B cell (primary cell): ENCODE measurements at regions not wholly inside any gene's neighbourhood (a gene's known extent, or its start where the extent isn't known, plus 50 kb on each side); places are given as distances from the start of the nearest gene placed in this dataset.
"Not testable (repeated sequence)": the region's sequence is repeated elsewhere in the genome, so short reads cannot be mapped to it uniquely, and the experiment has no call there.

Experiments used
- ATAC-seq: fragments of 200-7000 bp; cut with Tn5 transposase; one replicate; pipeline ENCODE4 v1.10.0; 2021; ENCODE audit warnings: low read depth, mild to moderate bottlenecking, moderate number of reproducible peaks, moderate library complexity
- CTCF ChIA-PET: fragments of 350-600 bp; sonication (Branson Sonifier 250); formaldehyde crosslinking; loops from one replicate; lab custom pipeline; 2021; ENCODE audit warnings: antibody characterized with exemption, inconsistent platforms; lab: Charles Lee
- POLR2A ChIA-PET: fragments of 350-600 bp; sonication (Branson Sonifier 250); formaldehyde crosslinking; loops from one replicate; lab custom pipeline; 2021; ENCODE audit warnings: antibody characterized with exemption; lab: Charles Lee
- DNase-seq: peaks from one replicate; pipeline ENCODE4 v3.0.0; 2013
- H2AFZ ChIP-seq: 2 replicates; pipeline ENCODE4 v1.6.1; 2012; ENCODE audit warnings: mild to moderate bottlenecking, low read depth, low read length; ENCODE audit not compliant: insufficient read depth, poor library complexity, severe bottlenecking
- H3K27ac ChIP-seq, 2 donors: 1 replicate in 1 of 2; 2 replicates in 1 of 2; pipeline ENCODE4 v1.5.1; 2012 to 2013; ENCODE audit warnings: low read length in 2 of 2, mild to moderate bottlenecking in 2 of 2, moderate library complexity in 1 of 2
- H3K27me3 ChIP-seq, 4 experiments: fragments of 200-600 bp in 1 of 4; sonication (generic) in 1 of 4; replicated peaks in 1 of 4; 1 replicate in 2 of 4; 2 replicates in 2 of 4; pipeline versions ENCODE4 v1.6.1 to v1.7.0; 2013 to 2016; ENCODE audit warnings: low read length in 3 of 4, mild to moderate bottlenecking in 2 of 4, mixed read lengths in 1 of 4, moderate library complexity in 1 of 4; ENCODE audit not compliant: insufficient read depth in 4 of 4, control insufficient read depth in 3 of 4; ENCODE audit errors: control extremely low read depth in 1 of 4
- H3K36me3 ChIP-seq, 2 experiments: replicated peaks in 1 of 2; 1 replicate in 1 of 2; 2 replicates in 1 of 2; pipeline versions ENCODE4 v1.6.1 to v1.7.1; 2013; ENCODE audit warnings: low read length in 1 of 2; ENCODE audit not compliant: insufficient read depth in 2 of 2, control insufficient read depth in 1 of 2; ENCODE audit errors: control extremely low read depth in 1 of 2, extremely low read depth in 1 of 2
- H3K4me1 ChIP-seq, 2 donors: fragments of 200-600 bp in 1 of 2; sonication (generic) in 1 of 2; 1 replicate in 1 of 2; 2 replicates in 1 of 2; pipeline versions ENCODE4 v1.5.1 to v1.6.1; 2013 to 2017; ENCODE audit warnings: low read length in 2 of 2; ENCODE audit not compliant: control insufficient read depth in 2 of 2, insufficient read depth in 2 of 2
- H3K4me2 ChIP-seq: replicated peaks from 2 replicates; pipeline ENCODE3; 2012; ENCODE audit warnings: mild to moderate bottlenecking, low read depth, low read length; ENCODE audit not compliant: poor library complexity, severe bottlenecking
- H3K4me3 ChIP-seq, 5 experiments: fragments of 200-600 bp in 1 of 5; sonication (generic) in 1 of 5; 1 replicate in 3 of 5; 2 replicates in 2 of 5; pipeline versions ENCODE4 v1.5.1 to v1.7.0; 2011 to 2016; ENCODE audit warnings: low read length in 4 of 5, mild to moderate bottlenecking in 4 of 5, low read depth in 2 of 5, control low read depth in 1 of 5, moderate library complexity in 1 of 5; ENCODE audit not compliant: insufficient read depth in 1 of 5; ENCODE audit errors: control extremely low read depth in 1 of 5, extremely low read depth in 1 of 5
- H3K79me2 ChIP-seq: fragments of 200-600 bp; sonication (generic); one replicate; pipeline ENCODE4 v1.6.0; 2016; ENCODE audit warnings: low read length; ENCODE audit not compliant: control insufficient read depth, insufficient read depth
- H3K9ac ChIP-seq: fragments of 200-600 bp; sonication (generic); 2 replicates; pipeline ENCODE4 v1.6.1; 2017; ENCODE audit warnings: mild to moderate bottlenecking, low read length, moderate library complexity
- H3K9me3 ChIP-seq, 3 donors: one replicate each; pipeline versions ENCODE4 v1.6.1 to v1.7.1; 2013; ENCODE audit warnings: low read length in 2 of 3; ENCODE audit not compliant: control insufficient read depth in 2 of 3, insufficient read depth in 1 of 3; ENCODE audit errors: control extremely low read depth in 1 of 3
- H4K20me1 ChIP-seq: 2 replicates; pipeline ENCODE4 v1.6.0; 2012; ENCODE audit warnings: mild to moderate bottlenecking, low read length; ENCODE audit not compliant: insufficient read depth, control insufficient read depth, poor library complexity, severe bottlenecking
- H3K27ac Mint-ChIP-seq: one replicate; pipeline ENCODE4 v1.8.0; 2021; ENCODE audit warnings: mixed read lengths
- H3K27me3 Mint-ChIP-seq: one replicate; pipeline ENCODE4 v1.8.0; 2021; ENCODE audit warnings: mixed read lengths
- H3K4me1 Mint-ChIP-seq: one replicate; pipeline ENCODE4 v1.8.0; 2021; ENCODE audit warnings: mixed read lengths
- H3K4me3 Mint-ChIP-seq: one replicate; pipeline ENCODE4 v1.8.0; 2021; ENCODE audit warnings: mixed read lengths
- H3K9me3 Mint-ChIP-seq: one replicate; pipeline ENCODE4 v1.8.0; 2022; ENCODE audit warnings: mixed read lengths; ENCODE audit not compliant: insufficient read depth
- CTCF ChIP-seq: fragments of 200-600 bp; IDR thresholded peaks from one replicate; pipeline ENCODE4 v1.8.0; 2022; ENCODE audit warnings: antibody characterized with exemption, mild to moderate bottlenecking
- EZH2 ChIP-seq: IDR thresholded peaks from 2 replicates; pipeline ENCODE4 v1.6.1; 2012; ENCODE audit warnings: borderline replicate concordance, low read depth, mild to moderate bottlenecking, moderate library complexity, low read length; ENCODE audit not compliant: insufficient read depth, poor library complexity, severe bottlenecking
- WGBS: methylation state at CpG from one replicate; pipeline ENCODE4 v1.1.5; 2013; ENCODE audit warnings: missing lambda C conversion rate; ENCODE audit not compliant: insufficient coverage; 5-methylcytosine and 5-hydroxymethylcytosine counted together
- intact Hi-C: fragments of 100-400 bp; cut with micrococcal nuclease; formaldehyde crosslinking; loops from one replicate; pipeline ENCODE4 v1.10.0; 2022

- no peaks in the 10 kb centered on the region for H4K20me1 ChIP-seq
- no peak overlapping the region for H3K27ac ChIP-seq
- no peaks in the 10 kb centered on the region for H3K4me1 ChIP-seq
- no peaks in the 10 kb centered on the region for H3K79me2 ChIP-seq
- H3K4me3 ChIP-seq: no peak overlapping the region
- no peaks in the 10 kb centered on the region for H3K9me3 ChIP-seq
- H3K4me1 Mint-ChIP-seq: no peaks in the 10 kb centered on the region
- no peak overlapping the region for H3K9ac ChIP-seq
- H2AFZ ChIP-seq: no peak overlapping the region
- intact Hi-C loops: no loop called here
- DNase-seq (no peak), ATAC-seq (no peak)
- no peaks in the 10 kb centered on the region for H3K36me3 ChIP-seq
- no peaks in the 10 kb centered on the region for H3K9me3 Mint-ChIP-seq
- H3K4me3 Mint-ChIP-seq: no peak overlapping the region
- no peaks in the 10 kb centered on the region for H3K27me3 ChIP-seq
- CTCF ChIA-PET: no interaction called here
- H3K27ac Mint-ChIP-seq: no peak overlapping the region
- H3K27me3 Mint-ChIP-seq: no peaks in the 10 kb centered on the region
- POLR2A ChIA-PET: no interaction called here
- no peak overlapping the region for H3K4me2 ChIP-seq
- no CpG with 5 or more reads among the region's 7 CpGs for WGBS
- TF ChIP-seq CTCF (no peak), EZH2 (no peak)
These were observed 606.9 kb upstream of the RBFOX1 start for GRCh38 chr16:6725634-6726331.

DNA sequence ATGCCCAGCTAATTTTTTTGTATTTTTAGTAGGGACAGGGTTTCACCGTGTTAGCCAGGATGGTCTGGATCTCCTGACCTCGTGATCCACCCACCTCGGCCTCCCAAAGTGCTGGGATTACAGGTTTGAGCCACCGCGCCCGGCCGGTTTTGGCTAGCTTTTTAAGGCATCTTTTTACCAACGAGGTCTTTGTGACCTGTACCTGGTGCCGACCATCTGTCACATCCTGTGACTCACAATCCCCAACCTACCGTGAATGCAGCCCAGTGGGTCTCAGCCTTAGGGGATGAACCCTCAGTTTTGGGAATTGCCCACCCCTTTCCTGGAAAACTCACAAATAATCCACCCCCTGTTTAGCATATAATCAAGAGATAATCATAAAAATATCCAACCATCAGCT, 607.4 kb upstream of the RBFOX1 start:
- H3K9me3 ChIP-seq, intact Hi-C loops, POLR2A ChIA-PET, H3K4me1 ChIP-seq, H3K4me3 Mint-ChIP-seq, H3K4me3 ChIP-seq, H3K4me1 Mint-ChIP-seq, H3K27ac ChIP-seq, H3K9me3 Mint-ChIP-seq, H3K4me2 ChIP-seq, H3K79me2 ChIP-seq, H3K27me3 ChIP-seq, H2AFZ ChIP-seq, DNase-seq, ATAC-seq, CTCF ChIA-PET, H3K27me3 Mint-ChIP-seq, H3K9ac ChIP-seq, H3K36me3 ChIP-seq, H3K27ac Mint-ChIP-seq, H4K20me1 ChIP-seq: not testable (repeated sequence)
- whole genome bisulfite sequencing: 91% methylated on average over 10 of the region's 10 CpGs
